ENCODE measurements at regions not wholly inside any gene's neighbourhood (a gene's known extent, or its start where the extent isn't known, plus 50 kb on each side); places are given as distances from the start of the nearest gene placed in this dataset.

- DNase-seq (ENCODE audit: extremely low read depth, low read depth), result no peak
- TF ChIP-seq CTCF (IDR thresholded peaks at IDR 0.05; ENCODE audit: low read depth, low read length), result no peak
Measured at GRCh38 chr2:208565690-208566416, 159.3 kb downstream of the PTH2R start.

- TF ChIP-seq CTCF (IDR thresholded peaks at IDR 0.05; ENCODE audit: low read depth, low read length), result no peak
- no peak for DNase-seq (ENCODE audit: extremely low read depth, low read depth)
Measured at GRCh38 chr2:208568203-208568602, 161.6 kb downstream of the PTH2R start.

GRCh38 chr2:208570066-208570465 is 163.5 kb downstream of the PTH2R start:
- no peak for TF ChIP-seq CTCF (IDR thresholded peaks at IDR 0.05; ENCODE audit: low read depth, low read length)
- no peak for DNase-seq (ENCODE audit: extremely low read depth, low read depth)

- TF ChIP-seq CTCF (IDR thresholded peaks at IDR 0.05; ENCODE audit: low read depth, low read length), result no peak
- no peak for DNase-seq (ENCODE audit: extremely low read depth, low read depth)
Measured at GRCh38 chr2:208570851-208571763, 164.5 kb downstream of the PTH2R start.

GRCh38 chr2:208571764-208572131 is 165.2 kb downstream of the PTH2R start:
- DNase-seq (ENCODE audit: extremely low read depth, low read depth), result no peak
- TF ChIP-seq CTCF (IDR thresholded peaks at IDR 0.05; ENCODE audit: low read depth, low read length), result no peak

GRCh38 chr2:208573569-208573968 is 167.0 kb downstream of the PTH2R start:
- no peak for DNase-seq (ENCODE audit: extremely low read depth, low read depth)
- TF ChIP-seq CTCF (IDR thresholded peaks at IDR 0.05; ENCODE audit: low read depth, low read length), result no peak

- DNase-seq (ENCODE audit: extremely low read depth, low read depth), result no peak
- no peak for TF ChIP-seq CTCF (IDR thresholded peaks at IDR 0.05; ENCODE audit: low read depth, low read length)
Measured at GRCh38 chr2:208579678-208580077, 173.1 kb downstream of the PTH2R start.

All from AG09319 (cell line).